KMS-11 (cell line): ENCODE measurements at regions not wholly inside any gene's neighbourhood (a gene's known extent, or its start where the extent isn't known, plus 50 kb on each side); places are given as distances from the start of the nearest gene placed in this dataset.
"Not testable (repeated sequence)": the region's sequence is repeated elsewhere in the genome, so short reads cannot be mapped to it uniquely, and the experiment has no call there.

Experiments used
- H2AFZ ChIP-seq: fragments of 200-600 bp; sonication (generic); 2 replicates; pipeline ENCODE4 v1.6.1; 2016; ENCODE audit warnings: antibody characterized with exemption, mixed run types, low read depth
- H3K27ac ChIP-seq: fragments of 200-600 bp; sonication (generic); 2 replicates; pipeline ENCODE4 v1.6.1; 2016; ENCODE audit warnings: mild to moderate bottlenecking, mixed run types
- H3K27me3 ChIP-seq: fragments of 200-600 bp; sonication (generic); 2 replicates; pipeline ENCODE4 v1.6.1; 2017; ENCODE audit warnings: mild to moderate bottlenecking, low read depth, mixed run types, moderate library complexity; ENCODE audit not compliant: insufficient read depth
- H3K36me3 ChIP-seq: fragments of 200-600 bp; sonication (generic); 2 replicates; pipeline ENCODE4 v1.6.1; 2017; ENCODE audit warnings: mild to moderate bottlenecking, mixed run types; ENCODE audit not compliant: insufficient read depth
- H3K4me1 ChIP-seq: fragments of 200-600 bp; sonication (generic); 2 replicates; pipeline ENCODE4 v1.6.1; 2016; ENCODE audit warnings: mild to moderate bottlenecking, low read depth, mixed run types; ENCODE audit not compliant: poor library complexity, severe bottlenecking
- H3K4me2 ChIP-seq: fragments of 200-600 bp; sonication (generic); 2 replicates; pipeline ENCODE4 v1.7.0; 2016; ENCODE audit warnings: mild to moderate bottlenecking, mixed run types
- H3K4me3 ChIP-seq: fragments of 200-600 bp; sonication (generic); IDR thresholded peaks from 2 replicates; pipeline ENCODE4 v1.6.1; 2017; ENCODE audit warnings: low read depth, low read length, mixed read lengths; ENCODE audit not compliant: insufficient read depth
- H3K79me2 ChIP-seq: fragments of 200-600 bp; sonication (generic); 2 replicates; pipeline ENCODE4 v1.6.1; 2016; ENCODE audit warnings: low read depth, mixed run types; ENCODE audit not compliant: insufficient read depth
- H3K9ac ChIP-seq: fragments of 200-600 bp; sonication (generic); 2 replicates; pipeline ENCODE4 v1.6.1; 2016; ENCODE audit warnings: mild to moderate bottlenecking, mixed run types
- H4K20me1 ChIP-seq: fragments of 200-600 bp; sonication (generic); 2 replicates; pipeline ENCODE4 v1.6.1; 2016; ENCODE audit warnings: mild to moderate bottlenecking, mixed run types; ENCODE audit not compliant: insufficient read depth
- TF ChIP-seq, protein P1 (sequence below): fragments of 200-600 bp; sonication (generic); conservative IDR thresholded peaks from 2 replicates; pipeline ENCODE4 v1.6.1; 2017; ENCODE audit warnings: low read depth, mild to moderate bottlenecking, antibody characterized with exemption, low read length, moderate library complexity, mixed read lengths

DNA sequence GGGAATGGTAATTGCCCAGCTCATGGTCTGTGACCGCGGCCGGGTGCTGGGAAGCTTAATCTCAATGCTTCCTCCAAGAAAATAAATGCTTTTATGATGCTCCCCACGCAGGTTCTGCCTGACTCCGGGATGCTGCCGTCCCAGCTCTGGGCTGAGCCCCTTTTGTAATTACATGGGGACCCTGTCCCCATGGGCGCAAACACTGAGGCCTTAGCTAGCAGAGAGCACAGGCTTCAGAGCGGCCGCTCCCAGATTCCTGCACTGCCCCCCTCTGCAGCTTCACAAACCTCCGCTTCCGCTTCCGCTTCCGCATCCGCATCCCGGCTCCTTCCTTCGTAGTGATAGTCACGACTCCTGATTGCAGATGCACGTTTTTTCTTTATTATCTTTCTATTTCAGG is 129.5 kb downstream of the KIF26A start:
- Histone ChIP-seq H3K27ac (no peak overlapping the region), H4K20me1 (no peaks in the 10 kb centered on the region), H3K36me3 (no peaks in the 10 kb centered on the region), H3K4me1 (no peaks in the 10 kb centered on the region), H3K4me2 (no peak overlapping the region), H3K9ac (no peak overlapping the region), H3K79me2 (no peaks in the 10 kb centered on the region), H3K27me3 (0 out of 2 replicates have a peak, but pooled peaks cover 2% of the 10 kb centered on the region), H3K4me3 (no peak overlapping the region), H2AFZ (no peak overlapping the region)
- TF ChIP-seq, protein P1, sequence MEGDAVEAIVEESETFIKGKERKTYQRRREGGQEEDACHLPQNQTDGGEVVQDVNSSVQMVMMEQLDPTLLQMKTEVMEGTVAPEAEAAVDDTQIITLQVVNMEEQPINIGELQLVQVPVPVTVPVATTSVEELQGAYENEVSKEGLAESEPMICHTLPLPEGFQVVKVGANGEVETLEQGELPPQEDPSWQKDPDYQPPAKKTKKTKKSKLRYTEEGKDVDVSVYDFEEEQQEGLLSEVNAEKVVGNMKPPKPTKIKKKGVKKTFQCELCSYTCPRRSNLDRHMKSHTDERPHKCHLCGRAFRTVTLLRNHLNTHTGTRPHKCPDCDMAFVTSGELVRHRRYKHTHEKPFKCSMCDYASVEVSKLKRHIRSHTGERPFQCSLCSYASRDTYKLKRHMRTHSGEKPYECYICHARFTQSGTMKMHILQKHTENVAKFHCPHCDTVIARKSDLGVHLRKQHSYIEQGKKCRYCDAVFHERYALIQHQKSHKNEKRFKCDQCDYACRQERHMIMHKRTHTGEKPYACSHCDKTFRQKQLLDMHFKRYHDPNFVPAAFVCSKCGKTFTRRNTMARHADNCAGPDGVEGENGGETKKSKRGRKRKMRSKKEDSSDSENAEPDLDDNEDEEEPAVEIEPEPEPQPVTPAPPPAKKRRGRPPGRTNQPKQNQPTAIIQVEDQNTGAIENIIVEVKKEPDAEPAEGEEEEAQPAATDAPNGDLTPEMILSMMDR: no peak

DNA sequence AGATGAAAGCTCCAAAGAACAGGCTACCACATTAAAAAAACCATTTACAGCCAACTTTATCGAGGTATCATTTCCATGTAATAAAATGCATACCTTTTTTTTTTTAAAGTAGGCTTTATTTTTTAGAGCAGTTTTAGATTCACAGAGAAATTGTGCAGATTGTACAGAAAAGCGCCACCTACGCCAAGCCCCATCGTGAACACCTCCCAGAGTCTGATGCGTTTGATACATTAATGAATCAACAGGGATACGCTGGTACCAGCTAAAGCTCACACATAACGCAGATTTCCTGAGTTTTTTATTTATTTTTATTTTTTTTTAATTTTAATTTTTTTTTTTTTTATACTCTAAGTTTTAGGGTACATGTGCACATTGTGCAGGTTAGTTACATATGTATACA is 129.9 kb downstream of the KIF26A start:
- Histone ChIP-seq H3K79me2 (no peaks in the 10 kb centered on the region), H3K27me3 (0 out of 2 replicates have a peak, but pooled peaks cover 2% of the 10 kb centered on the region), H3K27ac (no peak overlapping the region), H4K20me1 (no peaks in the 10 kb centered on the region), H3K36me3 (no peaks in the 10 kb centered on the region), H2AFZ (no peak overlapping the region), H3K9ac (no peak overlapping the region), H3K4me1 (no peaks in the 10 kb centered on the region), H3K4me3 (no peak overlapping the region), H3K4me2 (no peak overlapping the region)
- TF ChIP-seq, protein P1: no peak

DNA sequence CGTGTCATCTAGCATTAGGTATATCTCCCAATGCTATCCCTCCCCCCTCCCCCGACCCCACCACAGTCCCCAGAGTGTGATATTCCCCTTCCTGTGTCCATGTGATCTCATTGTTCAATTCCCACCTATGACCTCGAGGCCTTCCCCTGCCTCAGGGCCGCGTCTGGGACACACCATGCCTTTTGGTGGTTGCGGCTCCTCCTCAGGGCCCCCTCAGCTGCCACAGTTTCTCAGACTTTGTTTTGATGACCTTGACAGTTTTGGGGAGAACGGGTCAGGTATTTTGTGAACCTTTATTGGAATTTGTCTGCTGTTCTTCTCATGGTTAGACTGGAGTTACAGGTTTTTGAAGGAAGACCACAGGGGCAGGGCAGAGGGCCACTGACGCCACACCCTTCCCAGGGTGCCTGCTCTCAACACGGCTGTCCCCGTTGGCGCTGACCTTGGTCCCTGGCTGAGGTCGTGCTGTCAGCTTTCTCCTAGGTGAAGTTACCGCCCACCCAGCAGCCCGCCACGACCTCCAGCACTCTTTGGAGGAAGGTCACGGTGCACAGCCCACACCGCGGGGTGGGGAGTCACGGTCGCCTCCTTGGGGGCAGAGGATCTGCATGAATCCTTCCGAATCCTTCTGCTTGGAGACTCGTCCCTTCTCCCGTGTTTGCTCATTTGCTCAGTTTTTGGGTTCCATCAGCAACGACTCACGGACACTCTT is 130.5 kb downstream of the KIF26A start:
- Histone ChIP-seq H3K4me3 (no peak overlapping the region), H2AFZ (no peak overlapping the region)
- TF ChIP-seq, protein P1: no peak

DNA sequence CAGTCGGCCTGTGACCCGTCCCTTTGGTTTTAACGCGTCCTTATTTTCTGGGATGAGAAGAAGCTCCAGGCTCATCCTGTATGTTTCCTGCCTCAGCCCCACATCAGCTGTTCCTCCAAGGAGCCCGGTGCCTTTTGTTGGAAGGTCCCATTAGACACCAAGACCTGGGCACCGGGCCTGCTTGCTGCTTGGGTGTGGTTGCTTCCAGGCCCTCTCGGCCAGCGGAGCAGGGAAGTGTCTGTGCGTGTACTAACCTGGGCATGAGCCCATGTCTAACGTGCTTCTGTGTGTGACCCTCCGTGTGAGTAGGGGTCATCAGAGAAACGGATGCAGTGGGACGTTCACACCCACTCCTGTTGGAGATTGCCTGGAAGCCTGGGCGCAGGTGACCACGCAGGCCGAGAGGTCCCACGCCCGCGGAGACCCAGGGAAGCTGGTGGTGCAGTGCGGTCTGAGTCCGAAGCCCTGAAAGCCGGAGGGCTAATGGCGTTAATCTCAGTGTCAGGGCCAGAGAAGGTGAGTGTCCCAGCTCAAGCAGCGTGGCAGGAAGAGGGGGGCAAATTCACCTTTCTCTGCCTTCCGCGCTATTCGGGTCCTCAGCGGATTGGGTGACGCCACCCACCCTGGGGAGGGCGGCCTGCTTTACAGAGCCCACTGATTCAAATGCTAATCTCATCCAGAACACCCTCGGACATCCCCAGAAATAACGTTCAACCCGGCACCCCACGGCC is 131.3 kb downstream of the KIF26A start:
- not testable (repeated sequence) for H3K4me1 ChIP-seq, H3K27ac ChIP-seq, H3K36me3 ChIP-seq, H2AFZ ChIP-seq, H3K4me2 ChIP-seq, H4K20me1 ChIP-seq, H3K4me3 ChIP-seq, H3K27me3 ChIP-seq, H3K9ac ChIP-seq, H3K79me2 ChIP-seq

More for the DNA sequence above, 130.5 kb downstream of the KIF26A start:
- Histone ChIP-seq H3K79me2 (no peaks in the 10 kb centered on the region), H3K9ac (no peak overlapping the region), H3K27ac (no peak overlapping the region), H3K4me1 (no peaks in the 10 kb centered on the region), H3K4me2 (no peak overlapping the region), H3K36me3 (no peaks in the 10 kb centered on the region), H3K27me3 (0 out of 2 replicates have a peak, but pooled peaks cover 2% of the 10 kb centered on the region), H4K20me1 (no peaks in the 10 kb centered on the region)

DNA sequence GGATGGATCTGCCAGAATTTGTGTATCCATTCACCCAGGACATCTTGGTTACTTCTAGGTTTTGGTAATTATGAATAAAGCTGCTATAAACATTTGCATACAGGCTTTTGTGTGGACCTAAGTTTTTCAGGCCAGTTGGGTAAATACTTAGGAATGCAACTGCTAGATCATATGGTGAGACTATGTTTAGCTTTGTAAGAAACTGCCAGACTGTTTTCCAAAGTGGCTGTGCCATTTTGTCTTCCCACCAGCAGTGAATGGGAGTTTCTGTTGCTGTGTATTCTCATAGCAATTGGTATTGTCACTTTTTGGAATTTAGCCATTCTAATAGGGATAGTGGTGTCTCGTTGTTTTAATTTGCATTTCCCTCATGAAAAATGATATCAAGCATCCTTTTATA is 133.0 kb downstream of the KIF26A start:
- Histone ChIP-seq H3K4me3 (no peak overlapping the region), H3K79me2 (no peaks in the 10 kb centered on the region), H2AFZ (no peak overlapping the region), H3K27ac (no peak overlapping the region), H3K27me3 (no peaks in the 10 kb centered on the region; the same call in 1 of the 2 replicates), H3K9ac (no peak overlapping the region), H3K4me2 (no peak overlapping the region), H4K20me1 (no peaks in the 10 kb centered on the region), H3K4me1 (no peaks in the 10 kb centered on the region), H3K36me3 (no peaks in the 10 kb centered on the region)
- TF ChIP-seq, protein P1: no peak
